Loucy (cell line): ENCODE measurements at regions not wholly inside any gene's neighbourhood (a gene's known extent, or its start where the extent isn't known, plus 50 kb on each side); places are given as distances from the start of the nearest gene placed in this dataset.
"Not testable (repeated sequence)": the region's sequence is repeated elsewhere in the genome, so short reads cannot be mapped to it uniquely, and the experiment has no call there.

Experiments used
- H2AFZ ChIP-seq: fragments of 200-600 bp; sonication (generic); 2 replicates; pipeline ENCODE4 v1.6.0; 2016; ENCODE audit warnings: antibody characterized with exemption, mild to moderate bottlenecking, low read length, moderate library complexity
- H3F3A ChIP-seq: fragments of 200-600 bp; 2 replicates; pipeline ENCODE4 v1.6.0; 2016; ENCODE audit warnings: antibody characterized with exemption, low read depth, mild to moderate bottlenecking
- H3K27me3 ChIP-seq: fragments of 200-600 bp; sonication (generic); 2 replicates; pipeline ENCODE4 v1.6.1; 2014; ENCODE audit warnings: low read length, mild to moderate bottlenecking; ENCODE audit not compliant: insufficient read depth, poor library complexity, severe bottlenecking
- H3K36me3 ChIP-seq: fragments of 200-600 bp; sonication (generic); 2 replicates; pipeline ENCODE4 v1.6.1; 2016; ENCODE audit warnings: low read length; ENCODE audit not compliant: insufficient read depth
- H3K4me1 ChIP-seq: fragments of 200-600 bp; sonication (generic); 2 replicates; pipeline ENCODE4 v1.5.1; 2014; ENCODE audit warnings: low read length, mild to moderate bottlenecking; ENCODE audit not compliant: insufficient read depth, poor library complexity, severe bottlenecking
- H3K4me2 ChIP-seq: fragments of 200-600 bp; sonication (generic); 2 replicates; pipeline ENCODE4 v1.6.0; 2014; ENCODE audit warnings: antibody characterized with exemption, low read length, low read depth, mild to moderate bottlenecking; ENCODE audit not compliant: poor library complexity, severe bottlenecking
- H3K4me3 ChIP-seq: fragments of 200-600 bp; sonication (generic); 2 replicates; pipeline ENCODE4 v1.5.1; 2014; ENCODE audit warnings: low read length, mild to moderate bottlenecking, mixed read lengths; ENCODE audit not compliant: poor library complexity, severe bottlenecking
- H3K79me2 ChIP-seq: fragments of 200-600 bp; sonication (generic); 2 replicates; pipeline ENCODE4 v1.6.1; 2014; ENCODE audit warnings: low read length; ENCODE audit not compliant: insufficient read depth
- H3K9ac ChIP-seq: fragments of 200-600 bp; sonication (generic); 2 replicates; pipeline ENCODE4 v1.6.0; 2014; ENCODE audit warnings: mild to moderate bottlenecking, low read depth, low read length, moderate library complexity; ENCODE audit not compliant: poor library complexity, severe bottlenecking
- H3K9me2 ChIP-seq: fragments of 200-600 bp; sonication (generic); replicated peaks from 2 replicates; pipeline ENCODE4 v1.6.1; 2016; ENCODE audit warnings: low read depth, low read length, mixed read lengths
- H3K9me3 ChIP-seq: fragments of 200-600 bp; sonication (generic); 2 replicates; pipeline ENCODE4 v1.6.1; 2014; ENCODE audit warnings: mild to moderate bottlenecking, antibody characterized with exemption, low read length, low read depth; ENCODE audit not compliant: insufficient read depth
- H4K20me1 ChIP-seq: fragments of 200-600 bp; sonication (generic); 2 replicates; pipeline ENCODE4 v1.6.0; 2014; ENCODE audit warnings: antibody characterized with exemption, low read length, mild to moderate bottlenecking; ENCODE audit not compliant: insufficient read depth, poor library complexity, severe bottlenecking

GRCh38 chr21:6454648-6455340 lies 4066.6 kb upstream of the TPTE start:
- not testable (repeated sequence) for H3K4me3 ChIP-seq, H4K20me1 ChIP-seq, H3K9me3 ChIP-seq

GRCh38 chr21:6456011-6456661 lies 4065.2 kb upstream of the TPTE start:
- not testable (repeated sequence) for H3K4me1 ChIP-seq, H3K9me2 ChIP-seq, H3F3A ChIP-seq, H2AFZ ChIP-seq, H4K20me1 ChIP-seq, H3K4me2 ChIP-seq, H3K9ac ChIP-seq, H3K4me3 ChIP-seq, H3K27me3 ChIP-seq, H3K36me3 ChIP-seq, H3K9me3 ChIP-seq, H3K79me2 ChIP-seq

More at GRCh38 chr21:6454648-6455340, 4066.6 kb upstream of the TPTE start:
- H3K9ac ChIP-seq, H3K4me2 ChIP-seq, H3K9me2 ChIP-seq, H3K79me2 ChIP-seq, H3K4me1 ChIP-seq, H2AFZ ChIP-seq, H3K27me3 ChIP-seq, H3F3A ChIP-seq, H3K36me3 ChIP-seq: not testable (repeated sequence)

DNA sequence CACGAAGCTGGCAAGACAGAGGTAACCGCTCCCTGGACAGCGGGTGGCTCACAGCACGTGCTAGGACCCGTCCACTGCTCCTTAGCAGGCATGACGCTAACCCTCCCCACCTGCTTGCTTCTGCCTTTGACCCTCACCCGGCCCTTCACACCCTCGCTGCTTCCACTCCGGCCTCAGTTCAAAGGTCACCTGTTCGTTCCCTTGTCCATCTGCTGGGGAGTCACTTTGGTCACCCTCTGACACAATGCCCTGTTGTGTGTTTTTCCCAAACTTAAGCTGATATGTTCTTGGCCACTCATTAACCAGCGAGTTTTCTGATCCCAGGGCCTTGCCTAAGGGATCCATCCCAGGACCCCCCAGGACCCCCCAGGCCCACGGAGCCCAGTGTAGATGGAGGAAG lies 4061.6 kb upstream of the TPTE start:
- H3K4me3 ChIP-seq, H3K9me3 ChIP-seq, H3K36me3 ChIP-seq, H3K4me2 ChIP-seq, H4K20me1 ChIP-seq, H3F3A ChIP-seq, H3K9me2 ChIP-seq, H3K9ac ChIP-seq, H3K79me2 ChIP-seq, H3K27me3 ChIP-seq, H3K4me1 ChIP-seq, H2AFZ ChIP-seq: not testable (repeated sequence)

DNA sequence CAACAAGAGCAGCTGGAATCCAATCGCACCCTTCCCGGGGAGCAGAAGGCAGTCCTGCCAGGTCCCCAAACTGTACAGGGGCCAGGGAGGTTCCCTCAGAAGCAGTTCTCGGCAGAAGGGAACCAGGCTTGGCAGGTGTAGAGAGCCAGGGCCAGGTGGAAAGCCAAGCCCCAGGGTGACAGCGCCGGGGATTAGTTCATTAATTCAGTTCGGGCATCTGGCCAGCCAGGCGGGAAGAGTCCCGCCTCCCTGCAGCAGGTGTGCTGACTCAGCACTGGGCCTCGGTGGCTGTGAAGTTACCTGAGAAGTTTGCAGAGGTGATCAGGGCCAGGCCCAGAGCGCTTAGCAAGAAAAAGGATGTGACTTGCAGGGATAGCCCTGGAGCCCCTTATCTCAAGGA lies 4060.0 kb upstream of the TPTE start:
- H3K79me2 ChIP-seq, H3K36me3 ChIP-seq, H3K27me3 ChIP-seq, H3F3A ChIP-seq, H3K4me2 ChIP-seq, H3K9me2 ChIP-seq, H3K4me1 ChIP-seq, H3K4me3 ChIP-seq, H3K9me3 ChIP-seq, H4K20me1 ChIP-seq, H2AFZ ChIP-seq, H3K9ac ChIP-seq: not testable (repeated sequence)

- H3K36me3 ChIP-seq, H3F3A ChIP-seq, H3K4me3 ChIP-seq, H3K9ac ChIP-seq, H3K79me2 ChIP-seq, H3K9me3 ChIP-seq, H3K4me1 ChIP-seq, H3K9me2 ChIP-seq, H3K4me2 ChIP-seq, H3K27me3 ChIP-seq, H4K20me1 ChIP-seq, H2AFZ ChIP-seq: not testable (repeated sequence)
These were observed 4057.0 kb upstream of the TPTE start for GRCh38 chr21:6464419-6464818.

DNA sequence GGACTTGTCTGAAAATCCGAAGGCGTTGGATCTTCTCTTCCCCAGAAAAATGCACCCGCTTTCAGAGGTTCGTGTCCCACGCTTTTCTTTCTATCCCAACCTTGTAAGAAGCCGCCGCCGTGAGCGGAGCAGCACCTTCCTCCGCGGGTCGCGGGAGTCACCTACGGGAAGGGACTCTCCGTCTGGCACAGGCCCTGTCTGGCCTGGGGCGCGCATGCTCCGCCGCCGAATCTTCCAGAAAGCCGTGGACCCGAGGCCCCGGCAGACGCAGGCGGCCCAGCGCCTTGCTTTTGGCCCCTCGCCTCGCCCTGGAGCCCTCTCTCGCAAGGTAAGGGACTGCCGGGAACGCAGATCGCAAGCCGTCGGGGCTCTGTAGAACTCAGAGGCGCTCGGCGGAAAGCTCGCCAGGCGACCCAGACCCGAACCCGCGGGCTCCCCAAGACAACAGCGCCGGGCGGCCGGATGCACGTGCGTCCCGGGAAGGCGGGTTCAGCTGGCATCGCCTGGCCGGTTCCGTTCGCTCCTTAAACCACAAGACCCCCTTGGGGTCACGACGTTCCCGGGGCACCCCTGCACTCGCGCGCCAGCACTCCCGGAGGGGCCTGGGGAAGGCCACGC lies 4055.2 kb upstream of the TPTE start:
- H3K4me2 ChIP-seq, H3K9ac ChIP-seq, H2AFZ ChIP-seq, H3F3A ChIP-seq, H3K27me3 ChIP-seq, H3K36me3 ChIP-seq, H3K4me3 ChIP-seq, H3K9me3 ChIP-seq, H3K79me2 ChIP-seq, H4K20me1 ChIP-seq, H3K9me2 ChIP-seq, H3K4me1 ChIP-seq: not testable (repeated sequence)

GRCh38 chr21:6466707-6467106 lies 4054.7 kb upstream of the TPTE start:
- not testable (repeated sequence) for H3K4me3 ChIP-seq, H3K9ac ChIP-seq, H3K9me3 ChIP-seq, H2AFZ ChIP-seq, H4K20me1 ChIP-seq, H3K36me3 ChIP-seq, H3K27me3 ChIP-seq, H3K4me2 ChIP-seq, H3K9me2 ChIP-seq, H3K4me1 ChIP-seq, H3F3A ChIP-seq, H3K79me2 ChIP-seq
